ENCODE measurements at regions not wholly inside any gene's neighbourhood (a gene's known extent, or its start where the extent isn't known, plus 50 kb on each side); places are given as distances from the start of the nearest gene placed in this dataset.

GRCh38 chr3:186457236-186457635 lies 86.9 kb downstream of the CRYGS start:
- H3K9me3 Mint-ChIP-seq: no peaks in the 10 kb centered on the region
- DNase-seq (no peak), ATAC-seq (replicated peaks in 1 of 4) (no peak)
- H3K4me1 Mint-ChIP-seq: no peaks in the 10 kb centered on the region
- no peak overlapping the region for H3K4me3 Mint-ChIP-seq
- H3K36me3 Mint-ChIP-seq: no peaks in the 10 kb centered on the region
- Histone ChIP-seq H3K4me1 (ENCODE audit: control insufficient read depth in 1 of 2, extremely low read depth in 1 of 2, insufficient read depth in 2 of 2, low read length in 2 of 2) (no peaks in the 10 kb centered on the region), H3K27ac (ENCODE audit: low read length) (no peak overlapping the region), H3K36me3 (ENCODE audit: control insufficient read depth in 2 of 2, extremely low read depth in 1 of 2, insufficient read depth in 1 of 2, low read length in 1 of 2) (no peaks in the 10 kb centered on the region), H3K4me3 (ENCODE audit: control insufficient read depth in 1 of 2, extremely low read depth in 1 of 2, low read length in 1 of 2) (no peak overlapping the region), H3K27me3 (replicated peaks in 1 of 2; ENCODE audit: control insufficient read depth in 2 of 2, extremely low read depth in 1 of 2, insufficient read depth in 2 of 2, low read length in 1 of 2) (no peaks in the 10 kb centered on the region), H3K9me3 (no peaks in the 10 kb centered on the region)
- CTCF ChIA-PET: no interaction called here
- 93% methylated on average over 2 of the region's 5 CpGs for WGBS (ENCODE audit: insufficient coverage)
- H3K27ac Mint-ChIP-seq: no peak overlapping the region
- H3K27me3 Mint-ChIP-seq: peaks cover 0 to 3% of the 10 kb centered on the region in 2 donors
- POLR2A ChIA-PET: no interaction called here

DNA sequence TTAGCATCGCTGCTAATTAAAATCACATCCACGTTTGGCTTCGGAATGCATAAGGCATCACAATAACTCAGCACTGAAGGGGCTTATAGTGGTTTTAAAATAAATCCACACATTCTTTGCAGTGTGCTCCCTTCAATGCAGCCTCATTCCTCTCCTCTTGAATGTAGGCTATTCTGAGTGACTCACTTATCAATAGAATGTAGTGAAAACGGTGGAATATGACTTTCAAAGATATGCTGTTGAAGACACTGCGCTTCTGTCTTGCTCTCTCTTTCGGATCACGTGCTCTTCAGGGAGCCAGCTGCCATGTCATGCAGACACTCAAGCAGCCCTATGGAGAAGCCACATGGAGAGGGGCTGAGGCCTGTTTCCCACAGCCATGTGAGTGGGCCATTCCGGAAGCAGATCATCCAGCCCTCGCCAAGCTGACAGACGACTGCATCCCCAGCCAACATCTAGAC lies 87.4 kb downstream of the CRYGS start:
- Mint-ChIP-seq H3K4me1 (no peaks in the 10 kb centered on the region), H3K27me3 (peaks cover 0 to 4% of the 10 kb centered on the region in 2 donors), H3K27ac (no peak overlapping the region), H3K4me3 (no peak overlapping the region), H3K9me3 (no peaks in the 10 kb centered on the region), H3K36me3 (no peaks in the 10 kb centered on the region)
- H3K4me1 ChIP-seq (ENCODE audit: control insufficient read depth in 1 of 2, extremely low read depth in 1 of 2, insufficient read depth in 2 of 2, low read length in 2 of 2): no peaks in the 10 kb centered on the region
- no peaks in the 10 kb centered on the region for H3K36me3 ChIP-seq (ENCODE audit: control insufficient read depth in 2 of 2, extremely low read depth in 1 of 2, insufficient read depth in 1 of 2, low read length in 1 of 2)
- ATAC-seq (replicated peaks in 1 of 4) (no peak), DNase-seq (no peak)
- no peaks in the 10 kb centered on the region for H3K27me3 ChIP-seq (replicated peaks in 1 of 2; ENCODE audit: control insufficient read depth in 2 of 2, extremely low read depth in 1 of 2, insufficient read depth in 2 of 2, low read length in 1 of 2)
- ChIA-PET CTCF (no interaction called here), POLR2A (no interaction called here)
- no peak overlapping the region for H3K27ac ChIP-seq (ENCODE audit: low read length)
- H3K4me3 ChIP-seq (ENCODE audit: control insufficient read depth in 1 of 2, extremely low read depth in 1 of 2, low read length in 1 of 2): no peak overlapping the region
- WGBS (ENCODE audit: insufficient coverage): 79% methylated on average over 4 of the region's 10 CpGs
- no peaks in the 10 kb centered on the region for H3K9me3 ChIP-seq

GRCh38 chr3:186454881-186455703 lies 89.1 kb downstream of the CRYGS start:
- POLR2A ChIA-PET: no interaction called here
- ATAC-seq (replicated peaks in 1 of 4) (no peak), DNase-seq (no peak)
- H3K27ac Mint-ChIP-seq: no peak overlapping the region
- no peak overlapping the region for H3K4me3 Mint-ChIP-seq
- H3K4me1 Mint-ChIP-seq: no peaks in the 10 kb centered on the region
- H3K9me3 Mint-ChIP-seq: no peaks in the 10 kb centered on the region
- Histone ChIP-seq H3K9me3 (no peaks in the 10 kb centered on the region), H3K27ac (ENCODE audit: low read length) (no peak overlapping the region), H3K4me3 (ENCODE audit: control insufficient read depth in 1 of 2, extremely low read depth in 1 of 2, low read length in 1 of 2) (no peak overlapping the region), H3K36me3 (ENCODE audit: control insufficient read depth in 2 of 2, extremely low read depth in 1 of 2, insufficient read depth in 1 of 2, low read length in 1 of 2) (no peaks in the 10 kb centered on the region), H3K4me1 (ENCODE audit: control insufficient read depth in 1 of 2, extremely low read depth in 1 of 2, insufficient read depth in 2 of 2, low read length in 2 of 2) (no peaks in the 10 kb centered on the region), H3K27me3 (replicated peaks in 1 of 2; ENCODE audit: control insufficient read depth in 2 of 2, extremely low read depth in 1 of 2, insufficient read depth in 2 of 2, low read length in 1 of 2) (no peaks in the 10 kb centered on the region)
- WGBS (ENCODE audit: insufficient coverage): 100% methylated on average over 1 of the region's 14 CpGs
- H3K27me3 Mint-ChIP-seq: peaks cover 0 to 4% of the 10 kb centered on the region in 2 donors
- CTCF ChIA-PET: no interaction called here
- no peaks in the 10 kb centered on the region for H3K36me3 Mint-ChIP-seq

DNA sequence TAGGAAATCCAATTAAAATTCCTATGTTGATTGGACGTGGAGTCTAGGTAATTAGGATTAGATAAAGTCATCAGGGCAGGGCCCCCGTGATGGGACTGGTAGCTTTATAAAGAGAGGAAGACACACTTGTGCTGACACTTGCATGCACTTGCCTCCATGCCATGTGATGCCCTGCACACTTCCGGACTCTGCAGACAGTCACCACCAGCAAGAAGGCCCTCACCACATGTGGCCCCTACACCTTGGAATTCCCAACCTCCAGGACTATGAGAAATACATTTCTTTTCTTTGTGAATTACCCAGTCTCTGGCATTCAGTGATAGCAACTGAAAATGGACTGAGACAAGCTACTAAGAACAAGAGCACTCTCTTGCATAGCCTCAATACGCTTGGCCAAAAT lies 90.6 kb downstream of the CRYGS start:
- POLR2A ChIA-PET: interaction anchor here in 1 of 2 donors (0.6 kb wide), 1 partner anchor 18 kb away, joined by 3 read pairs; no protein-coding TSS in a partner anchor

GRCh38 chr3:186452517-186452916 lies 90.5 kb upstream of the DGKG start:
- Mint-ChIP-seq H3K4me3 (no peak overlapping the region), H3K36me3 (no peaks in the 10 kb centered on the region)
- H3K27ac ChIP-seq (ENCODE audit: low read length): no peak overlapping the region

More for the DNA sequence above, 90.6 kb downstream of the CRYGS start:
- DNase-seq: no peak
- no peaks in the 10 kb centered on the region for H3K4me1 ChIP-seq (ENCODE audit: control insufficient read depth in 1 of 2, extremely low read depth in 1 of 2, insufficient read depth in 2 of 2, low read length in 2 of 2)
- no peak overlapping the region for H3K4me3 ChIP-seq (ENCODE audit: control insufficient read depth in 1 of 2, extremely low read depth in 1 of 2, low read length in 1 of 2)
- no peak overlapping the region for H3K27ac ChIP-seq (ENCODE audit: low read length)
- WGBS (ENCODE audit: insufficient coverage): 70% methylated on average over 4 of the region's 4 CpGs
- Mint-ChIP-seq H3K4me1 (no peaks in the 10 kb centered on the region), H3K27ac (no peak overlapping the region), H3K27me3 (peaks cover 0 to 2% of the 10 kb centered on the region in 2 donors), H3K36me3 (no peaks in the 10 kb centered on the region), H3K4me3 (no peak overlapping the region), H3K9me3 (no peaks in the 10 kb centered on the region)
- CTCF ChIA-PET: interaction anchor here in 1 of 2 donors (0.6 kb wide), 1 partner anchor 1718 kb away, joined by 3 read pairs; no protein-coding TSS in a partner anchor
- no peak for ATAC-seq (replicated peaks in 1 of 4)
- H3K36me3 ChIP-seq (ENCODE audit: control insufficient read depth in 2 of 2, extremely low read depth in 1 of 2, insufficient read depth in 1 of 2, low read length in 1 of 2): no peaks in the 10 kb centered on the region
- H3K27me3 ChIP-seq (replicated peaks in 1 of 2; ENCODE audit: control insufficient read depth in 2 of 2, extremely low read depth in 1 of 2, insufficient read depth in 2 of 2, low read length in 1 of 2): no peaks in the 10 kb centered on the region
- no peaks in the 10 kb centered on the region for H3K9me3 ChIP-seq

GRCh38 chr3:186451371-186451770 lies 89.3 kb upstream of the DGKG start:
- 81% methylated on average over 6 of the region's 6 CpGs for WGBS (ENCODE audit: insufficient coverage)
- no peak overlapping the region for H3K27ac Mint-ChIP-seq
- CTCF ChIA-PET: no interaction called here
- H3K4me1 ChIP-seq (ENCODE audit: control insufficient read depth in 1 of 2, extremely low read depth in 1 of 2, insufficient read depth in 2 of 2, low read length in 2 of 2): no peaks in the 10 kb centered on the region
- no peaks in the 10 kb centered on the region for H3K27me3 ChIP-seq (replicated peaks in 1 of 2; ENCODE audit: control insufficient read depth in 2 of 2, extremely low read depth in 1 of 2, insufficient read depth in 2 of 2, low read length in 1 of 2)
- no peaks in the 10 kb centered on the region for H3K4me1 Mint-ChIP-seq
- peaks cover 0 to 2% of the 10 kb centered on the region in 2 donors for H3K27me3 Mint-ChIP-seq
- no peaks in the 10 kb centered on the region for H3K9me3 ChIP-seq
- no peak overlapping the region for H3K4me3 Mint-ChIP-seq
- no peaks in the 10 kb centered on the region for H3K9me3 Mint-ChIP-seq
- POLR2A ChIA-PET: no interaction called here
- H3K27ac ChIP-seq (ENCODE audit: low read length): no peak overlapping the region
- ATAC-seq (replicated peaks in 1 of 4) (no peak), DNase-seq (no peak)
- H3K4me3 ChIP-seq (ENCODE audit: control insufficient read depth in 1 of 2, extremely low read depth in 1 of 2, low read length in 1 of 2): no peak overlapping the region
- no peaks in the 10 kb centered on the region for H3K36me3 ChIP-seq (ENCODE audit: control insufficient read depth in 2 of 2, extremely low read depth in 1 of 2, insufficient read depth in 1 of 2, low read length in 1 of 2)
- H3K36me3 Mint-ChIP-seq: no peaks in the 10 kb centered on the region

More at GRCh38 chr3:186452517-186452916, 90.5 kb upstream of the DGKG start:
- no peaks in the 10 kb centered on the region for H3K36me3 ChIP-seq (ENCODE audit: control insufficient read depth in 2 of 2, extremely low read depth in 1 of 2, insufficient read depth in 1 of 2, low read length in 1 of 2)
- Mint-ChIP-seq H3K27ac (no peak overlapping the region), H3K4me1 (no peaks in the 10 kb centered on the region), H3K27me3 (peaks cover 0 to 2% of the 10 kb centered on the region in 2 donors), H3K9me3 (no peaks in the 10 kb centered on the region)
- H3K4me3 ChIP-seq (ENCODE audit: control insufficient read depth in 1 of 2, extremely low read depth in 1 of 2, low read length in 1 of 2): no peak overlapping the region
- 88% methylated on average over 8 of the region's 8 CpGs for WGBS (ENCODE audit: insufficient coverage)
- no peak for ATAC-seq (replicated peaks in 1 of 4)
- no peak for DNase-seq
- no peaks in the 10 kb centered on the region for H3K27me3 ChIP-seq (replicated peaks in 1 of 2; ENCODE audit: control insufficient read depth in 2 of 2, extremely low read depth in 1 of 2, insufficient read depth in 2 of 2, low read length in 1 of 2)
- ChIA-PET CTCF (no interaction called here), POLR2A (no interaction called here)
- H3K4me1 ChIP-seq (ENCODE audit: control insufficient read depth in 1 of 2, extremely low read depth in 1 of 2, insufficient read depth in 2 of 2, low read length in 2 of 2): no peaks in the 10 kb centered on the region
- no peaks in the 10 kb centered on the region for H3K9me3 ChIP-seq
